H1 (cell line): ENCODE measurements at regions not wholly inside any gene's neighbourhood (a gene's known extent, or its start where the extent isn't known, plus 50 kb on each side); places are given as distances from the start of the nearest gene placed in this dataset.

Experiments
- CTCF ChIA-PET: fragments of 300-600 bp; sonication (Branson Sonifier 250); formaldehyde crosslinking; loops from one replicate; lab custom pipeline; 2021; ENCODE audit not compliant: partially characterized antibody; lab: Charles Lee
- POLR2A ChIA-PET: fragments of 300-600 bp; sonication (Branson Sonifier 250); formaldehyde crosslinking; loops from one replicate; lab custom pipeline; 2021; ENCODE audit warnings: inconsistent platforms; ENCODE audit not compliant: partially characterized antibody; lab: Charles Lee
- DNase-seq, 2 experiments: peaks; one replicate each; pipeline versions ENCODE4 v3.0.0 to v3.0.0-alpha.2; 2010 to 2022; ENCODE audit warnings: low spot score in 2 of 2, low read depth in 1 of 2, mixed read lengths in 1 of 2
- FAIRE-seq: peaks from 2 replicates; lab custom pipeline; 2011; peaks lifted over from hg19 to GRCh38; lab: Jason Lieb, UNC
- H2AFZ ChIP-seq: 2 replicates; pipeline ENCODE4 v1.8.1; 2012; ENCODE audit warnings: low read length, inconsistent platforms
- H2AK5ac ChIP-seq: 2 replicates; pipeline ENCODE4 v1.6.1; 2013; ENCODE audit warnings: low read depth, low read length
- H2BK120ac ChIP-seq: replicated peaks from 2 replicates; pipeline ENCODE3; 2013; ENCODE audit warnings: low read depth, low read length, inconsistent platforms
- H2BK12ac ChIP-seq: 2 replicates; pipeline ENCODE4 v1.6.1; 2013; ENCODE audit warnings: low read depth, low read length
- H2BK15ac ChIP-seq: 2 replicates; pipeline ENCODE4 v1.6.1; 2013; ENCODE audit warnings: low read length
- H2BK20ac ChIP-seq: 2 replicates; pipeline ENCODE4 v1.6.1; 2013; ENCODE audit warnings: low read length
- H2BK5ac ChIP-seq: 2 replicates; pipeline ENCODE4 v1.6.1; 2013; ENCODE audit warnings: low read depth, low read length
- H3K14ac ChIP-seq: 2 replicates; pipeline ENCODE4 v1.6.1; 2013; ENCODE audit warnings: inconsistent platforms; ENCODE audit not compliant: insufficient read length
- H3K18ac ChIP-seq: 2 replicates; pipeline ENCODE4 v1.6.1; 2013; ENCODE audit warnings: low read length; ENCODE audit errors: extremely low read depth
- H3K23ac ChIP-seq: 2 replicates; pipeline ENCODE4 v1.6.1; 2013; ENCODE audit warnings: inconsistent platforms; ENCODE audit not compliant: insufficient read length
- H3K23me2 ChIP-seq: 2 replicates; pipeline ENCODE4 v1.6.1; 2013; ENCODE audit warnings: low read depth, low read length
- H3K27ac ChIP-seq: 2 replicates; pipeline ENCODE4 v1.6.1; 2011; ENCODE audit warnings: low read depth, low read length, inconsistent platforms
- H3K27me3 ChIP-seq, 4 experiments: replicated peaks in 1 of 4; 1 replicate in 1 of 4; 2 replicates in 3 of 4; pipeline versions ENCODE4 v1.6.1 to v1.8.1; 2011 to 2013; ENCODE audit warnings: low read length in 3 of 4, mild to moderate bottlenecking in 3 of 4, inconsistent platforms in 2 of 4, mixed read lengths in 2 of 4, moderate library complexity in 1 of 4; ENCODE audit not compliant: control insufficient read depth in 3 of 4, insufficient read depth in 3 of 4; ENCODE audit errors: extremely low read depth in 1 of 4
- H3K36me3 ChIP-seq, 4 experiments: 2 replicates each; pipeline versions ENCODE4 v1.6.1 to v1.8.1; 2011 to 2013; ENCODE audit warnings: mild to moderate bottlenecking in 4 of 4, low read length in 3 of 4, moderate library complexity in 2 of 4, control low read depth in 1 of 4, inconsistent platforms in 1 of 4; ENCODE audit not compliant: insufficient read depth in 4 of 4, control insufficient read depth in 2 of 4
- H3K4ac ChIP-seq: replicated peaks from 2 replicates; pipeline ENCODE3; 2013; ENCODE audit warnings: low read length, low read depth, mixed read lengths, inconsistent platforms; ENCODE audit not compliant: insufficient read length
- H3K4me1 ChIP-seq, 4 experiments: replicated peaks in 1 of 4; 1 replicate in 1 of 4; 2 replicates in 3 of 4; pipeline versions ENCODE4 v1.6.1 to v1.8.1; 2011 to 2013; ENCODE audit warnings: low read length in 3 of 4, inconsistent platforms in 2 of 4, mixed read lengths in 1 of 4; ENCODE audit not compliant: insufficient read depth in 4 of 4, control insufficient read depth in 3 of 4
- H3K4me2 ChIP-seq, 2 experiments: 2 replicates each; pipeline versions ENCODE4 v1.6.1 to v1.8.1; 2011 to 2013; ENCODE audit warnings: low read depth in 2 of 2, low read length in 2 of 2, control low read depth in 1 of 2, inconsistent platforms in 1 of 2, mild to moderate bottlenecking in 1 of 2; ENCODE audit not compliant: insufficient read depth in 1 of 2
- H3K4me3 ChIP-seq, 4 experiments: fragments of 200-600, 300-600 bp in 1 of 4; sonication (generic), shearing (Covaris generic), sonication (Bioruptor Twin) in 1 of 4; 2 replicates each; pipeline versions ENCODE4 v1.5.1 to v1.8.1; 2011 to 2016; ENCODE audit warnings: low read length in 4 of 4, low read depth in 3 of 4, control low read depth in 2 of 4, inconsistent platforms in 2 of 4, mild to moderate bottlenecking in 2 of 4, mixed read lengths in 1 of 4, moderate library complexity in 1 of 4; ENCODE audit not compliant: insufficient read depth in 2 of 4; ENCODE audit errors: extremely low read depth in 1 of 4
- H3K56ac ChIP-seq: replicated peaks from 2 replicates; pipeline ENCODE3; 2013; ENCODE audit warnings: low read depth, mild to moderate bottlenecking, mixed read lengths, low read length, inconsistent platforms; ENCODE audit not compliant: insufficient read length
- H3K79me1 ChIP-seq: 2 replicates; pipeline ENCODE4 v1.6.1; 2013; ENCODE audit warnings: low read depth, low read length, control low read depth
- H3K79me2 ChIP-seq, 2 experiments: 2 replicates each; pipeline versions ENCODE4 v1.6.1 to v1.8.1; 2012 to 2013; ENCODE audit warnings: low read length in 2 of 2, mild to moderate bottlenecking in 2 of 2, inconsistent platforms in 1 of 2; ENCODE audit not compliant: insufficient read depth in 2 of 2, control insufficient read depth in 1 of 2
- H3K9ac ChIP-seq, 4 experiments: replicated peaks in 1 of 4; 1 replicate in 1 of 4; 2 replicates in 3 of 4; pipeline versions ENCODE4 v1.6.1 to v1.8.1; 2011 to 2013; ENCODE audit warnings: low read depth in 3 of 4, low read length in 3 of 4, control low read depth in 2 of 4, mild to moderate bottlenecking in 2 of 4, moderate library complexity in 2 of 4, inconsistent platforms in 1 of 4; ENCODE audit errors: extremely low read depth in 1 of 4
- H3K9me3 ChIP-seq, 2 experiments: 2 replicates each; pipeline versions ENCODE4 v1.6.1 to v1.8.1; 2012 to 2013; ENCODE audit warnings: mild to moderate bottlenecking in 2 of 2, moderate library complexity in 2 of 2, control low read depth in 1 of 2, inconsistent platforms in 1 of 2, low read depth in 1 of 2, low read length in 1 of 2, mixed read lengths in 1 of 2; ENCODE audit not compliant: insufficient read depth in 2 of 2
- H4K20me1 ChIP-seq, 2 experiments: replicated peaks in 1 of 2; 2 replicates each; pipeline versions ENCODE3 to v1.8.1; 2011 to 2013; ENCODE audit warnings: inconsistent platforms in 2 of 2, low read length in 2 of 2, mild to moderate bottlenecking in 1 of 2; ENCODE audit not compliant: insufficient read depth in 2 of 2, control insufficient read depth in 1 of 2
- H4K5ac ChIP-seq: 2 replicates; pipeline ENCODE4 v1.6.1; 2013; ENCODE audit warnings: low read length, low read depth, mixed read lengths, inconsistent platforms; ENCODE audit not compliant: insufficient read length
- H4K8ac ChIP-seq: 2 replicates; pipeline ENCODE4 v1.8.0; 2013; ENCODE audit warnings: mild to moderate bottlenecking, moderate library complexity, low read length, inconsistent platforms; ENCODE audit not compliant: insufficient read depth; ENCODE audit errors: extremely low read depth
- H4K91ac ChIP-seq: replicated peaks from 2 replicates; pipeline ENCODE3; 2013; ENCODE audit warnings: low read length, mixed read lengths, inconsistent platforms; ENCODE audit not compliant: insufficient read length
- BCL11A ChIP-seq, 2 experiments: IDR thresholded peaks; one replicate each; pipeline ENCODE4 v1.6.1; 2011; ENCODE audit warnings: low read depth in 2 of 2, low read length in 2 of 2, mild to moderate bottlenecking in 2 of 2
- EGR1 ChIP-seq: IDR thresholded peaks from 2 replicates; pipeline ENCODE4 v1.6.1; 2011; ENCODE audit warnings: low read depth, low read length, borderline replicate concordance
- HDAC2 ChIP-seq, 2 experiments: fragments of 300-600 bp in 1 of 2; sonication (generic) in 1 of 2; IDR thresholded peaks; 2 replicates each; pipeline ENCODE4 v1.6.1; 2011 to 2012; ENCODE audit warnings: low read depth in 2 of 2, low read length in 2 of 2, mild to moderate bottlenecking in 2 of 2, moderate library complexity in 2 of 2, borderline replicate concordance in 1 of 2, inconsistent platforms in 1 of 2
- KDM5A ChIP-seq: fragments of 200-600 bp; IDR thresholded peaks from 2 replicates; pipeline ENCODE4 v1.7.1; 2012; ENCODE audit warnings: mild to moderate bottlenecking, low read length, inconsistent platforms, mixed read lengths
- NANOG ChIP-seq: IDR thresholded peaks from 2 replicates; pipeline ENCODE4 v1.6.1; 2011; ENCODE audit warnings: low read length, low read depth, mild to moderate bottlenecking, inconsistent platforms; ENCODE audit not compliant: insufficient read depth, poor library complexity, severe bottlenecking
- RXRA ChIP-seq: IDR thresholded peaks from 2 replicates; pipeline ENCODE4 v1.6.1; 2011; ENCODE audit warnings: low read depth, mild to moderate bottlenecking, low read length, moderate library complexity; ENCODE audit not compliant: insufficient read depth
- SIN3A ChIP-seq, 2 experiments: IDR thresholded peaks in 1 of 2; conservative IDR thresholded peaks in 1 of 2; 2 replicates each; pipeline ENCODE4 v1.6.1; 2011 to 2012; ENCODE audit warnings: low read length in 2 of 2, improper control_type of control experiment in 1 of 2, low read depth in 1 of 2, mild to moderate bottlenecking in 1 of 2
- TBP ChIP-seq: IDR thresholded peaks from 2 replicates; pipeline ENCODE4 v1.6.1; 2011; ENCODE audit warnings: low read depth, low read length, improper control_type of control experiment
- ZNF274 ChIP-seq: IDR thresholded peaks from 2 replicates; pipeline ENCODE4 v1.7.0; 2012; ENCODE audit warnings: low read length, borderline replicate concordance; ENCODE audit errors: extremely low read depth
- WGBS, 2 experiments: shearing (Covaris generic) in 1 of 2; methylation state at CpG; one replicate each; pipeline versions ENCODE4 v1.1.6 to v1.1.7; 2013 to 2015; ENCODE audit warnings: low lambda C conversion rate in 2 of 2, mixed read lengths in 2 of 2, inconsistent platforms in 1 of 2, low coverage in 1 of 2, missing lambda C conversion rate in 1 of 2; ENCODE audit not compliant: insufficient replicate concordance in 2 of 2, insufficient coverage in 1 of 2, insufficient read length in 1 of 2; ENCODE audit errors: extremely low coverage in 1 of 2, missing lambda C conversion rate in 1 of 2; 5-methylcytosine and 5-hydroxymethylcytosine counted together
- TF ChIP-seq, protein P1 (sequence below), 3 experiments: IDR thresholded peaks; 1 replicate in 2 of 3; 2 replicates in 1 of 3; pipeline versions ENCODE4 v1.5.1 to v1.6.1; 2011; ENCODE audit warnings: low read length in 3 of 3, mild to moderate bottlenecking in 3 of 3, inconsistent platforms in 2 of 3, low read depth in 1 of 3, moderate library complexity in 1 of 3; ENCODE audit not compliant: insufficient read depth in 1 of 3; ENCODE audit errors: control extremely low read depth in 1 of 3

DNA sequence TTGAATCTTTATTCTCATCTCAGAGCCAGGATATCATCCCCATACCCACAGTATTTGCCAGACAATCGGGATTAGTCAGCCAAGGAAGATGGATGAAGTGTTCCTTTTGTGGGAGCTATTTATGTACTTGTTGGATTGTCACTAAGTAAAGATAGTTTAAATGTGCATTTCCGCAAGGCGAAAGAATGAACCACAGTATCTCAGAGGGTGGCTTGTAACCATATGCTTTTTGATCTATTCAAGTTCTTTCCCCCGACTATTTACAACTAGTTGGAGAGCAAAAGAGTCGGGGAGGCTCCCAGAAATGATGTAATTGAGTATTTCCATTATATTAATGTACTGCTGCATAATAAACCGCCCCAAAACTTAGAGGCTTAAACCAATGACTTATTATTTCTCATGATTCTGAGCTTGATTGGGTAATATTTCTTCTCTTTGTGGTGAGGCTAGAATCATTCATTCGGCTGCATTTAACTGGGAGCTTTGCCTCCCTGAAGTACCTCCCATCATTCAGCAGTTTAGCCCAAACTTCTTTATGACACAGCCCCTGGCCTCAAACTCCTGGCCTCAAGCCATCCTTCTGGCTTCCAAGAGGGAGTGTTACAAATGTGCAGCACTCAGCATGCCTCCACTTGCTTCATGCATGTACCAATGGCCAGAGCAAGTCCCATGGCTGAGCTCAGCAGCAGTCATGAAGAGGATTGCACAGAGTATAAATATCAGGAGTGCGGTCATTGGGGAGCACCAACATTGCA, 423.7 kb downstream of the METTL4 start:
- no peak overlapping the region for H2BK20ac ChIP-seq
- H3K23me2 ChIP-seq: no peaks in the 10 kb centered on the region
- H3K36me3 ChIP-seq: no peaks in the 10 kb centered on the region
- H4K91ac ChIP-seq: no peak overlapping the region
- H3K27ac ChIP-seq: no peak overlapping the region
- H3K4me3 ChIP-seq: no peak overlapping the region
- no peaks in the 10 kb centered on the region for H3K27me3 ChIP-seq
- no peak overlapping the region for H2BK15ac ChIP-seq
- H4K5ac ChIP-seq: no peak overlapping the region
- H3K9ac ChIP-seq: no peak overlapping the region
- CTCF ChIA-PET: interaction anchor here (0.6 kb wide), 2 partner anchors 175 to 435 kb away, joined by 3 read pairs; no protein-coding TSS in a partner anchor
- no peak overlapping the region for H2BK12ac ChIP-seq
- no peaks in the 10 kb centered on the region for H3K79me2 ChIP-seq
- no peaks in the 10 kb centered on the region for H3K9me3 ChIP-seq
- no peak overlapping the region for H3K23ac ChIP-seq
- H3K4me1 ChIP-seq: no peaks in the 10 kb centered on the region
- no peak overlapping the region for H3K4me2 ChIP-seq
- H2AFZ ChIP-seq: no peak overlapping the region
- no peak overlapping the region for H3K18ac ChIP-seq
- H3K56ac ChIP-seq: no peak overlapping the region
- H2BK5ac ChIP-seq: no peak overlapping the region
- H3K14ac ChIP-seq: no peak overlapping the region
- no peaks in the 10 kb centered on the region for H4K20me1 ChIP-seq
- FAIRE-seq: no peak
- H2BK120ac ChIP-seq: no peak overlapping the region
- H3K4ac ChIP-seq: no peak overlapping the region
- no peak overlapping the region for H4K8ac ChIP-seq
- H2AK5ac ChIP-seq: no peak overlapping the region
- POLR2A ChIA-PET: no interaction called here
- WGBS, 2 experiments: 97% methylated on average over 8 of the region's 8 CpGs; no CpG with 5 or more reads in 1 of the 2 experiments
- DNase-seq: no peak
- no peaks in the 10 kb centered on the region for H3K79me1 ChIP-seq
- TF ChIP-seq EGR1 (no peak), KDM5A (no peak), HDAC2 (IDR thresholded peaks at IDR 0.05; ENCODE audit: borderline replicate concordance in 1 of 2, low read depth in 2 of 2, low read length in 2 of 2) (no peak), ZNF274 (no peak), TBP (no peak), BCL11A (IDR thresholded peaks at IDR 0.05; ENCODE audit: low read depth in 2 of 2, low read length in 2 of 2) (no peak), RXRA (no peak), NANOG (no peak), SIN3A (conservative IDR thresholded peaks at IDR 0.05 in 1 of 2, IDR thresholded peaks at IDR 0.05 in 1 of 2; ENCODE audit: low read depth in 1 of 2, low read length in 2 of 2) (no peak)
- TF ChIP-seq, protein P1, sequence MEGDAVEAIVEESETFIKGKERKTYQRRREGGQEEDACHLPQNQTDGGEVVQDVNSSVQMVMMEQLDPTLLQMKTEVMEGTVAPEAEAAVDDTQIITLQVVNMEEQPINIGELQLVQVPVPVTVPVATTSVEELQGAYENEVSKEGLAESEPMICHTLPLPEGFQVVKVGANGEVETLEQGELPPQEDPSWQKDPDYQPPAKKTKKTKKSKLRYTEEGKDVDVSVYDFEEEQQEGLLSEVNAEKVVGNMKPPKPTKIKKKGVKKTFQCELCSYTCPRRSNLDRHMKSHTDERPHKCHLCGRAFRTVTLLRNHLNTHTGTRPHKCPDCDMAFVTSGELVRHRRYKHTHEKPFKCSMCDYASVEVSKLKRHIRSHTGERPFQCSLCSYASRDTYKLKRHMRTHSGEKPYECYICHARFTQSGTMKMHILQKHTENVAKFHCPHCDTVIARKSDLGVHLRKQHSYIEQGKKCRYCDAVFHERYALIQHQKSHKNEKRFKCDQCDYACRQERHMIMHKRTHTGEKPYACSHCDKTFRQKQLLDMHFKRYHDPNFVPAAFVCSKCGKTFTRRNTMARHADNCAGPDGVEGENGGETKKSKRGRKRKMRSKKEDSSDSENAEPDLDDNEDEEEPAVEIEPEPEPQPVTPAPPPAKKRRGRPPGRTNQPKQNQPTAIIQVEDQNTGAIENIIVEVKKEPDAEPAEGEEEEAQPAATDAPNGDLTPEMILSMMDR (IDR thresholded peaks at IDR 0.05; ENCODE audit: control extremely low read depth in 1 of 3, insufficient read depth in 1 of 3, low read depth in 1 of 3, low read length in 3 of 3): no peak
